HG02981 (cell line): ENCODE measurements at regions not wholly inside any gene's neighbourhood (a gene's known extent, or its start where the extent isn't known, plus 50 kb on each side); places are given as distances from the start of the nearest gene placed in this dataset.

ENCODE experiments used
- ATAC-seq: cut with Tn5 transposase; IDR thresholded peaks from one replicate; pipeline ENCODE4 v1.9.1; 2021; ENCODE audit warnings: mild to moderate bottlenecking, moderate library complexity; ENCODE audit not compliant: unreplicated experiment

GRCh38 chr5:148941810-148942209 is 115.4 kb downstream of the ADRB2 start:
- no peak for ATAC-seq

- ATAC-seq = no peak
These were observed 112.9 kb downstream of the SH3TC2 start for GRCh38 chr5:148949841-148950470.

- no peak for ATAC-seq
These were observed 112.4 kb downstream of the SH3TC2 start for GRCh38 chr5:148950471-148950863.

- no peak for ATAC-seq
These were observed 112.0 kb downstream of the SH3TC2 start for GRCh38 chr5:148950892-148951291.

DNA sequence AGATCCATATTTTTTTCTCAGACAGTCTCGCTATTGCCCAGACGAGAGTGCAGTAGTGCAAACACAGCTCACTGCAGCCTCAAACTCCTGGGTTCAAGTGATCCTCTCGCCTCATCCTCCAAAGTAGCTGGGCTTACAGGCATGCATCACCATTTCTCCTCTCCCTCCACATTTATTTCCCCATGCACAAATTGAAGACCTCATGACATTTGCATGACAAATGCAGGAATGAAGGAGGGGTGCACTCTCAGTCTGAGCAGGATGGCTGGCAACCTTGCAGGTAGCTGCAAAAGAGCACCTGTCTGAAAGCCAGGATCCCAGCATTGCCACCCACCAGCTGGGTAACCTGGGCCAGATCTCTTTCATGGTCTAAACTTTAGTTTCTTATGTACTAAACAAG is 111.2 kb downstream of the SH3TC2 start:
- no peak for ATAC-seq

DNA sequence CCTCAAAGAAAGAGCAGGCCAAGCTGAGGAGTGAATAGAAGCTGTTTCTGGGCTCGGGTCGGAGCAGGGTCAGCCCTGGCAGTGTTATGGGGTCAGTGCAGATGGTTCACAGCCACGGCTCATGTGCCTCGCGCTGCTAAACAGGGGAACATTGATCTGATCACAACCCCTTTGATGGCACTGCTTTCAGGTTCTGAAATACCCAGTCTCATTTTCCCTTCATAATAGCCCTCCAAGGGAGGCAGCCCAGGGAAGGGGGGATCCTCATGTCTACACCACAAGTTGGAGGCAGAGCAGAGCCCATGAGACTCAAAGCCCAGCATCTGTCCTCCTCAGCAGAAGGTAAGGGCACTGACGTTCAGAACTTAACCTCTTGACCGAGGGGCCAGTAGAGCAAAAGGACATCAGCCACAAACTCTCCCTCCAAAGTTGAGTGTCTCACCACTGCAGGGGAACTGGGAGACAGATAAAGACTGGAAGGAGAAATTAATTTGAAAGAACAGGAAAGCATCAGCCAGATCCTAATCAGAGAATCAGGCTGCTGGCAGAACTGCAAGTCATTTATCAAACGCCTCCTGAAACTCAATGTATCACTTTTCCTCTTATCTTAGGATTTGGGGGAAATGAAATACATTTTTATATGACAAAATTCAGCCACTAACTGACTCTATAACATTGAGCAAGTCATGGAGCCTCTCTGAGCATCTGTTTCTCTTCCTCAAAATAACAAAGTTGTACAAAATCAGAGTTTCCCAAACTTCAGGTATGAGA is 110.6 kb downstream of the SH3TC2 start:
- ATAC-seq = no peak

DNA sequence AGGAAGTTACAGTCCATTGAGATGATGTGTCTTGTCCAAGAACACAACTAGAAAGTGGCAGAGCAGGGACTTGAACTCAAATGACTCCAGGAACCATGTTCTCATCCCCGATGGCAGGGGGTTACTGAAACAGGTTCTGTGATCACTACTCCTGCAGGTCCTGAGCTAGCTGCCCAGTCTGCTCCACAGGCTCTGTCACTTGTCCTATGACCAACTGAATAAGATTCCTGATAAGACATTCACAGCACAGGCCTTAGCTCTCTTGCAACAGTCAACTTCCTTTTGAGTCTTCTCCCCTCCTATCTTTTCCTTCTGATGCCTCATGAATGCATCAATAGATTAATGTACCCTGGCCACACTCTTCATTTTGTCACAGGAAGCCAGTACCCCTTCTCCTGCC is 109.2 kb downstream of the SH3TC2 start:
- no peak for ATAC-seq
